ENCODE measurements at regions not wholly inside any gene's neighbourhood (a gene's known extent, or its start where the extent isn't known, plus 50 kb on each side); places are given as distances from the start of the nearest gene placed in this dataset.
A peak's percentile ranks its signal among the peaks of the same experiment; 100 is the strongest.

DNA sequence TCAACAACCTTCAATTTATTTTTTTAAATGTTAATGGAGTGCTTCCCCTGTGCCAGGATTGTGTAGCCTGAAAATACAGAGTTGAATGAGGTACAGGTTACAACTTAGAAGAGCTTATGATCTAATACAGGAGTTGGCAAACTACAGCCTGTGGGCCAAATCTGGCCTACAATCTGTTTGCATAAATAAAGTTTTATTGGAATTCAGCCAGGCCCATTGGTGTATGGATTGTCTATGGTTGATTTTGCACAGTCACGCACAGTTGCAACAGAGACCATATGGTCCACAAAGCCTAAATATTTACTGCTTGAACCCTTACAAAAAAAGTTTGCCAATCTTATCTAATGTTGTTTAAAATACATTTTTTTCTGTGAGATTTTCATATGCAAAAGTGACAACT lies 177.3 kb upstream of the CCN2 start:
- Mint-ChIP-seq H3K9me3 (ENCODE audit: low read depth) (no peaks in the 10 kb centered on the region), H3K4me1 (ENCODE audit: low read depth) (peaks cover 42% of the 10 kb centered on the region), H3K4me3 (ENCODE audit: unreplicated experiment) (no peak overlapping the region), H3K27me3 (ENCODE audit: low read depth) (no peaks in the 10 kb centered on the region), H3K36me3 (ENCODE audit: low read depth) (no peaks in the 10 kb centered on the region), H3K27ac (ENCODE audit: unreplicated experiment) (no peak overlapping the region)
- DNase-seq (ENCODE audit: low spot score) = no peak
- no peak for TF ChIP-seq CTCF (IDR thresholded peaks at IDR 0.05)

DNA sequence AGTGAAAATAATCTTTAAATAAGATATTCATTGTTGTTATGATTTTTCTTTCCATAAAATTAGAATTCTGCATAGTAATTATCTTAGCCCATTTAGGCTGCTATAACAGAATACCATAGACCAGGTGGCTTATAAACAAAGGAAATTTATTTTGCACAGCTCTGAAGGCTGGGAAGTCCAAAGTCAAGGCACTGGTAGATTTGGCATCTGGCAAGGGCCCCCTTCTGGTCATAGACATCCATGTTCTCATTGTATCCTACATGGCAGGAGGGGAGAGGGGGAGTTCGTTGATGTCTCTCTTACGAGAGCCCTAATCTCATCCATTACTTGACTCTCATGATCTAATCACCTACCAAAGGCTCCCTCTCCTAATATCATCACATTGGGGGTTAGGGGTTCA lies 175.0 kb upstream of the CCN2 start:
- Mint-ChIP-seq H3K4me3 (ENCODE audit: unreplicated experiment) (no peak overlapping the region), H3K36me3 (ENCODE audit: low read depth) (no peaks in the 10 kb centered on the region), H3K27ac (ENCODE audit: unreplicated experiment) (no peak overlapping the region), H3K4me1 (ENCODE audit: low read depth) (peaks cover 31% of the 10 kb centered on the region), H3K27me3 (ENCODE audit: low read depth) (no peaks in the 10 kb centered on the region), H3K9me3 (ENCODE audit: low read depth) (no peaks in the 10 kb centered on the region)
- TF ChIP-seq CTCF (IDR thresholded peaks at IDR 0.05) = peak; percentile 30
- no peak for DNase-seq (ENCODE audit: low spot score)

DNA sequence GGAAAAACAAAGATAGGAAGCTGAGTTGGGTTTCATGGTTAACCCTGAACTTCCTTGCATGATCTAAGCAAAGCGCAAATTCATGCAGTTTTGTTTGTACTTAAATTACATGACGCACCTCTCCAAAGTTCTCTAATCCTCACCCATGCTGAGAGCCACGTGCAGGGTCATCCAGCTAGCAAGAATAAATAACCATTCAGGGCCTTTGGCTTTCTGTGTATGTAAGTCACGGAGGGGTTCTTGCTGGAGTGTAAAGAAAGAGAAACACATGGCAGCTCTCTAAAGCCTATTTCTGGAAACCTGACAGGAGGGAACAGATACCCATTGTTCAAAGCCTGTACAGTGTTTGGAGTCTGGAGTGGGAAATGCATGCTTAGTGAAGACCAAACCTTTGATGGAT lies 171.7 kb upstream of the CCN2 start:
- Mint-ChIP-seq H3K27ac (ENCODE audit: unreplicated experiment) (peak overlapping the region; percentile 3), H3K36me3 (ENCODE audit: low read depth) (no peaks in the 10 kb centered on the region), H3K4me3 (ENCODE audit: unreplicated experiment) (no peak overlapping the region), H3K4me1 (ENCODE audit: low read depth) (peaks cover 19% of the 10 kb centered on the region), H3K27me3 (ENCODE audit: low read depth) (no peaks in the 10 kb centered on the region), H3K9me3 (ENCODE audit: low read depth) (no peaks in the 10 kb centered on the region)
- no peak for DNase-seq (ENCODE audit: low spot score)
- TF ChIP-seq CTCF (IDR thresholded peaks at IDR 0.05) = no peak

GRCh38 chr6:132122176-132122575 lies 171.0 kb upstream of the CCN2 start:
- no peak for DNase-seq (ENCODE audit: low spot score)
- no peak for TF ChIP-seq CTCF (IDR thresholded peaks at IDR 0.05)
- Mint-ChIP-seq H3K36me3 (ENCODE audit: low read depth) (no peaks in the 10 kb centered on the region), H3K27ac (ENCODE audit: unreplicated experiment) (no peak overlapping the region), H3K9me3 (ENCODE audit: low read depth) (no peaks in the 10 kb centered on the region), H3K27me3 (ENCODE audit: low read depth) (no peaks in the 10 kb centered on the region), H3K4me3 (ENCODE audit: unreplicated experiment) (no peak overlapping the region), H3K4me1 (ENCODE audit: low read depth) (peaks cover 19% of the 10 kb centered on the region)

- Mint-ChIP-seq H3K4me1 (ENCODE audit: low read depth) (peaks cover 32% of the 10 kb centered on the region), H3K27ac (ENCODE audit: unreplicated experiment) (no peak overlapping the region), H3K36me3 (ENCODE audit: low read depth) (no peaks in the 10 kb centered on the region), H3K4me3 (ENCODE audit: unreplicated experiment) (no peak overlapping the region), H3K27me3 (ENCODE audit: low read depth) (no peaks in the 10 kb centered on the region), H3K9me3 (ENCODE audit: low read depth) (no peaks in the 10 kb centered on the region)
- DNase-seq (ENCODE audit: low spot score) = no peak
- no peak for TF ChIP-seq CTCF (IDR thresholded peaks at IDR 0.05)
These were observed 167.0 kb upstream of the CCN2 start for GRCh38 chr6:132118144-132118543.
